ENCODE measurements at regions not wholly inside any gene's neighbourhood (a gene's known extent, or its start where the extent isn't known, plus 50 kb on each side); places are given as distances from the start of the nearest gene placed in this dataset.

- TF ChIP-seq CTCF (IDR thresholded peaks at IDR 0.05) (no peak), EP300 (IDR thresholded peaks at IDR 0.05) (no peak), POLR2A (IDR thresholded peaks at IDR 0.05) (no peak)
These were observed 304.2 kb upstream of the ZC3H12C start for GRCh38 chr11:109788948-109789490.

All from ovary (tissue), 3 donors.